K562 (cell line): ENCODE measurements at regions not wholly inside any gene's neighbourhood (a gene's known extent, or its start where the extent isn't known, plus 50 kb on each side); places are given as distances from the start of the nearest gene placed in this dataset.

Experiments used
- ATAC-seq: fragments of 200-7000 bp; cut with Tn5 transposase; 3 replicates; pipeline ENCODE4 v1.9.1; 2020; ENCODE audit warnings: moderate library complexity
- BruUV-seq: library from RNA; stranded (reverse); fragments of 400-500 nt; replicated peaks from 2 replicates; lab custom pipeline; 2021; lab: Mats Ljungman, UMichigan
- CTCF ChIA-PET: fragments of 300-600 bp; formaldehyde crosslinking; extraction: SDS; loops from one replicate; lab custom pipeline; 2021; ENCODE audit warnings: low intra/inter-chr PET ratio; lab: Yijun Ruan, JAX
- POLR2A ChIA-PET: fragments of 300-600, 350-650 bp; sonication (Branson Sonifier 250); formaldehyde crosslinking; extraction: SDS; loops from one replicate; lab custom pipeline; 2021; ENCODE audit warnings: antibody characterized with exemption, inconsistent platforms; lab: Yijun Ruan, JAX
- DNase-seq, 4 experiments: peaks; one replicate each; pipeline versions ENCODE4 v3.0.0 to v3.0.0-alpha.2; 2011 to 2018; ENCODE audit warnings: low spot score in 3 of 4, mixed read lengths in 3 of 4; ENCODE audit errors: extremely low read depth in 1 of 4
- FAIRE-seq: peaks from 2 replicates; lab custom pipeline; 2011; peaks lifted over from hg19 to GRCh38; lab: Jason Lieb, UNC
- H2AFZ ChIP-seq: 2 replicates; pipeline ENCODE4 v1.6.0; 2011; ENCODE audit warnings: low read depth, low read length, control low read depth, inconsistent platforms
- H3K27ac ChIP-seq: fragments of 200-600 bp; 3 replicates; pipeline ENCODE4 v1.8.0; 2011; ENCODE audit warnings: low read depth, mild to moderate bottlenecking, control low read depth, inconsistent platforms, low read length, moderate library complexity, mixed read lengths; ENCODE audit errors: extremely low read depth
- H3K27me3 ChIP-seq, 2 experiments: fragments of 300-600 bp in 1 of 2; 2 replicates in 1 of 2; 3 replicates in 1 of 2; pipeline versions ENCODE4 v1.6.0 to v1.8.0; 2011; ENCODE audit warnings: inconsistent platforms in 2 of 2, low read length in 2 of 2, mild to moderate bottlenecking in 1 of 2, mixed read lengths in 1 of 2, moderate library complexity in 1 of 2; ENCODE audit not compliant: control insufficient read depth in 2 of 2, insufficient read depth in 2 of 2
- H3K36me3 ChIP-seq: fragments of 300-600 bp; 3 replicates; pipeline ENCODE4 v1.8.0; 2011; ENCODE audit warnings: mild to moderate bottlenecking, low read length, inconsistent platforms; ENCODE audit not compliant: control insufficient read depth, insufficient read depth
- H3K4me1 ChIP-seq, 2 experiments: fragments of 200-600 bp in 1 of 2; replicated peaks in 1 of 2; 2 replicates in 1 of 2; 3 replicates in 1 of 2; pipeline versions ENCODE4 v1.5.1 to v1.8.0; 2011; ENCODE audit warnings: inconsistent platforms in 2 of 2, low read length in 2 of 2, mild to moderate bottlenecking in 1 of 2, mixed read lengths in 1 of 2, moderate library complexity in 1 of 2; ENCODE audit not compliant: control insufficient read depth in 2 of 2, insufficient read depth in 2 of 2
- H3K4me2 ChIP-seq: 2 replicates; pipeline ENCODE4 v1.6.1; 2011; ENCODE audit warnings: low read length, control low read depth, inconsistent platforms, mixed read lengths; ENCODE audit not compliant: insufficient read depth
- H3K4me3 ChIP-seq: fragments of 200-600 bp; sonication (generic), shearing (Covaris generic); 2 replicates; pipeline ENCODE4 v1.5.1; 2016; ENCODE audit warnings: control low read depth, inconsistent platforms
- H3K79me2 ChIP-seq: fragments of 200-600 bp; 3 replicates; pipeline ENCODE4 v1.8.0; 2011; ENCODE audit warnings: low read length, inconsistent platforms; ENCODE audit not compliant: control insufficient read depth, insufficient read depth
- H3K9ac ChIP-seq, 2 experiments: 2 replicates each; pipeline versions ENCODE4 v1.6.0 to v1.6.1; 2011; ENCODE audit warnings: low read depth in 2 of 2, low read length in 2 of 2, control low read depth in 1 of 2, inconsistent platforms in 1 of 2, mild to moderate bottlenecking in 1 of 2, mixed read lengths in 1 of 2; ENCODE audit not compliant: insufficient read depth in 1 of 2
- H3K9me1 ChIP-seq: one replicate; pipeline ENCODE4 v1.6.0; 2011; ENCODE audit warnings: inconsistent platforms, mild to moderate bottlenecking, low read length, moderate library complexity; ENCODE audit not compliant: control insufficient read depth, insufficient read depth
- H3K9me3 ChIP-seq: replicated peaks from 2 replicates; pipeline ENCODE4 v1.5.1; 2011; ENCODE audit warnings: low read depth, low read length, inconsistent platforms; ENCODE audit not compliant: control insufficient read depth, insufficient read depth
- H4K20me1 ChIP-seq: replicated peaks from 2 replicates; pipeline ENCODE4 v1.6.1; 2011; ENCODE audit warnings: low read length, inconsistent platforms, mixed read lengths; ENCODE audit not compliant: control insufficient read depth, insufficient read depth
- CAMTA2 ChIP-seq: fragments of 250-450 bp; sonication (Bioruptor Pico); conservative IDR thresholded peaks from 2 replicates; pipeline ENCODE4 v1.5.1; 2022
- CBFA2T3 ChIP-seq: fragments of 450-650 bp; IDR thresholded peaks from 2 replicates; pipeline ENCODE4 v1.6.1; 2017
- DDX20 ChIP-seq: fragments of 450-650 bp; IDR thresholded peaks from 2 replicates; pipeline ENCODE4 v1.6.1; 2016; ENCODE audit warnings: missing genetic modification characterization, low read depth, mild to moderate bottlenecking, missing compliant biosample characterization, moderate library complexity
- ETV1 ChIP-seq: fragments of 450-650 bp; conservative IDR thresholded peaks from 2 replicates; pipeline ENCODE4 v1.6.1; 2016; ENCODE audit warnings: missing genetic modification characterization, control low read depth, low read depth, missing compliant biosample characterization
- HDGF ChIP-seq: fragments of 450-650 bp; IDR thresholded peaks from 2 replicates; pipeline ENCODE4 v1.6.1; 2016
- L3MBTL2 ChIP-seq: fragments of 450-650 bp; IDR thresholded peaks from 2 replicates; pipeline ENCODE4 v1.6.1; 2016; ENCODE audit warnings: mild to moderate bottlenecking, moderate library complexity
- LEF1 ChIP-seq: fragments of 450-650 bp; IDR thresholded peaks from 2 replicates; pipeline ENCODE4 v1.6.1; 2016; ENCODE audit warnings: mild to moderate bottlenecking
- MIER1 ChIP-seq: fragments of 450-650 bp; IDR thresholded peaks from 2 replicates; pipeline ENCODE4 v1.6.1; 2016; ENCODE audit warnings: antibody characterized with exemption, mild to moderate bottlenecking, low read depth
- PHB ChIP-seq: fragments of 250-450 bp; sonication (Bioruptor Pico); IDR thresholded peaks from 2 replicates; pipeline ENCODE4 v1.5.0; 2021
- RBM25 ChIP-seq: fragments of 200-400 bp; formaldehyde crosslinking; IDR thresholded peaks from 2 replicates; pipeline ENCODE4 v1.6.1; 2018; ENCODE audit warnings: low read length, low read depth, moderate library complexity; ENCODE audit not compliant: severe bottlenecking
- ZKSCAN1 ChIP-seq: fragments of 150-350 bp; IDR thresholded peaks from 2 replicates; pipeline ENCODE4 v1.6.1; 2016; ENCODE audit warnings: low read depth, low read length
- ZNF217 ChIP-seq: sonication (generic); formaldehyde crosslinking; IDR thresholded peaks from 2 replicates; pipeline ENCODE4 v1.8.0; 2022; ENCODE audit warnings: mild to moderate bottlenecking, missing genetic modification reagents
- ZNF696 ChIP-seq: fragments of 250-450 bp; sonication (Bioruptor Pico); conservative IDR thresholded peaks from 2 replicates; pipeline ENCODE4 v1.4.0; 2020; ENCODE audit warnings: mild to moderate bottlenecking, moderate library complexity
- WGBS: fragments of 100-300 bp; shearing (Covaris generic); methylation state at CpG from one replicate; pipeline ENCODE4 v1.1.6; 2016; ENCODE audit warnings: low coverage, mixed read lengths; ENCODE audit not compliant: insufficient coverage; ENCODE audit errors: missing lambda C conversion rate; 5-methylcytosine and 5-hydroxymethylcytosine counted together
- in situ Hi-C: fragments of 300-500 bp; cut with MboI; formaldehyde crosslinking; loops from 4 replicates; pipeline ENCODE4 v1.15.0; 2018; ENCODE audit warnings: inconsistent platforms, mixed read lengths
- intact Hi-C: fragments of 100-400 bp; cut with micrococcal nuclease; formaldehyde crosslinking; loops from 2 replicates; pipeline ENCODE4 v1.14.2; 2022
- TF ChIP-seq, protein P1 (sequence below): fragments of 250-450 bp; sonication (Bioruptor Pico); IDR thresholded peaks from 2 replicates; pipeline ENCODE4 v1.6.1; 2021; ENCODE audit warnings: mild to moderate bottlenecking
- TF ChIP-seq, protein P2 (sequence below): sonication (generic); formaldehyde crosslinking; IDR thresholded peaks from 2 replicates; pipeline ENCODE4 v1.9.0; 2022; ENCODE audit warnings: mild to moderate bottlenecking, missing genetic modification reagents
- TF ChIP-seq, protein P3 (sequence below), 3 experiments: IDR thresholded peaks in 2 of 3; conservative IDR thresholded peaks in 1 of 3; 2 replicates each; pipeline ENCODE4 v1.5.1; 2011 to 2012; ENCODE audit warnings: low read length in 3 of 3, mild to moderate bottlenecking in 3 of 3, control low read depth in 2 of 3, improper control_type of control experiment in 1 of 3, inconsistent platforms in 1 of 3, low read depth in 1 of 3, mixed read lengths in 1 of 3, moderate library complexity in 1 of 3; ENCODE audit not compliant: insufficient read depth in 2 of 3

DNA sequence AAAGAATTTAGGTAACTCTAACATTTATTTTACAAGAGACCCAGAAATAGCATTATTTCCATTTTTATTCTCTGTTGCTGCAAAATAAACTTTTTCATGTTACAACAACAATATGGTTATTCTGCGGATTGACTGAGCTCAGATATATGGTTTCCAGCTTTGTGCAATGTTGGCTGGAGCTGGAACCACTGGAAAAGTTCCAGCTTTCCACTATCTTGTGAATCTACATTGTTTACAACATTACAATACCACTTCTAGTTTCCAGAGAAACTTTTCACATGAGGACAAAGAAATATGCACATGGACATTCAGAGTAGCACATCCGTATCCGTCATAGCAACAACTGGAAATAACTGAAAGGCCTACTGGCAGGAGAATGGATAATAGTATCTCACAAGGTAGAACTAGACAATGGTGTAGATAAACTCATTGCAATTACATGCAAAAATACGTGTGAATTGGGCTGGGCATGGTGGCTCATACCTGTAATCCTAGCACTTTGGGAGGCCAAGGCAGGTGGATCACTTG is 436.1 kb upstream of the ADAMTS16 start:
- POLR2A ChIA-PET, result no interaction called here

DNA sequence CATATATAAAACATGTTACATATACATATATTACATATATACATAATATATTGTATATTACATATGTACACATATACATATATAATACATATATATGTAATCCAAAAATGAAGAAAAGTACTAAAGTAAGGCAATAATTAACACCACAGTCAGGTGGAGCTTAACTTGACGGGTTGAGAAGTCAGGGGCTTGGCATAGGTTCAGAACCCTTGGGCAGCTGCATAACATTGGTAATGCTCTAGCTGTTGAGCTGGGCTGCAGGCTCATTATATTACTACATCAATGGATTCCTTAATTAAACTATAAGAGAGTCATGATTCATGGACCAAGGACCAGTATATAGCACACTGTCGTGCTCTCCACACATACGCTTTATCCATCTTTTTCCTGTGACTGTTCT is 435.2 kb upstream of the ADAMTS16 start:
- WGBS, result 0% methylated on average over 3 of the region's 3 CpGs
- no peak for TF ChIP-seq LEF1
- TF ChIP-seq, protein P1, sequence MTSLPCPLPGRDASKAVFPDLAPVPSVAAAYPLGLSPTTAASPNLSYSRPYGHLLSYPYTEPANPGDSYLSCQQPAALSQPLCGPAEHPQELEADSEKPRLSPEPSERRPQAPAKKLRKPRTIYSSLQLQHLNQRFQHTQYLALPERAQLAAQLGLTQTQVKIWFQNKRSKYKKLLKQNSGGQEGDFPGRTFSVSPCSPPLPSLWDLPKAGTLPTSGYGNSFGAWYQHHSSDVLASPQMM (CRISPR knock-in tag), result no peak
- TF ChIP-seq ZNF696 (CRISPR knock-in tag), result no peak
- TF ChIP-seq ETV1 (tag), result no peak
- TF ChIP-seq MIER1, result no peak
- TF ChIP-seq L3MBTL2, result no peak
- TF ChIP-seq DDX20, result no peak
- no peak for TF ChIP-seq CBFA2T3
- no peak for TF ChIP-seq HDGF
- no peak for TF ChIP-seq RBM25
- TF ChIP-seq, protein P2, sequence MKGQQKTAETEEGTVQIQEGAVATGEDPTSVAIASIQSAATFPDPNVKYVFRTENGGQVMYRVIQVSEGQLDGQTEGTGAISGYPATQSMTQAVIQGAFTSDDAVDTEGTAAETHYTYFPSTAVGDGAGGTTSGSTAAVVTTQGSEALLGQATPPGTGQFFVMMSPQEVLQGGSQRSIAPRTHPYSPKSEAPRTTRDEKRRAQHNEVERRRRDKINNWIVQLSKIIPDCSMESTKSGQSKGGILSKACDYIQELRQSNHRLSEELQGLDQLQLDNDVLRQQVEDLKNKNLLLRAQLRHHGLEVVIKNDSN, result no peak
- TF ChIP-seq CAMTA2, result no peak
- TF ChIP-seq PHB, result no peak

More for the DNA sequence above, 436.1 kb upstream of the ADAMTS16 start:
- Histone ChIP-seq H3K4me2 (no peak overlapping the region), H3K36me3 (no peaks in the 10 kb centered on the region), H4K20me1 (no peaks in the 10 kb centered on the region), H3K27me3 (no peaks in the 10 kb centered on the region), H3K27ac (no peak overlapping the region), H3K9me1 (no peaks in the 10 kb centered on the region), H3K79me2 (no peaks in the 10 kb centered on the region), H3K4me1 (no peaks in the 10 kb centered on the region), H3K9me3 (no peaks in the 10 kb centered on the region), H2AFZ (no peak overlapping the region), H3K4me3 (no peak overlapping the region), H3K9ac (no peak overlapping the region)
- in situ Hi-C loops, result no loop called here
- no peak for TF ChIP-seq ZKSCAN1
- no peak for TF ChIP-seq ZNF217
- TF ChIP-seq, protein P3, sequence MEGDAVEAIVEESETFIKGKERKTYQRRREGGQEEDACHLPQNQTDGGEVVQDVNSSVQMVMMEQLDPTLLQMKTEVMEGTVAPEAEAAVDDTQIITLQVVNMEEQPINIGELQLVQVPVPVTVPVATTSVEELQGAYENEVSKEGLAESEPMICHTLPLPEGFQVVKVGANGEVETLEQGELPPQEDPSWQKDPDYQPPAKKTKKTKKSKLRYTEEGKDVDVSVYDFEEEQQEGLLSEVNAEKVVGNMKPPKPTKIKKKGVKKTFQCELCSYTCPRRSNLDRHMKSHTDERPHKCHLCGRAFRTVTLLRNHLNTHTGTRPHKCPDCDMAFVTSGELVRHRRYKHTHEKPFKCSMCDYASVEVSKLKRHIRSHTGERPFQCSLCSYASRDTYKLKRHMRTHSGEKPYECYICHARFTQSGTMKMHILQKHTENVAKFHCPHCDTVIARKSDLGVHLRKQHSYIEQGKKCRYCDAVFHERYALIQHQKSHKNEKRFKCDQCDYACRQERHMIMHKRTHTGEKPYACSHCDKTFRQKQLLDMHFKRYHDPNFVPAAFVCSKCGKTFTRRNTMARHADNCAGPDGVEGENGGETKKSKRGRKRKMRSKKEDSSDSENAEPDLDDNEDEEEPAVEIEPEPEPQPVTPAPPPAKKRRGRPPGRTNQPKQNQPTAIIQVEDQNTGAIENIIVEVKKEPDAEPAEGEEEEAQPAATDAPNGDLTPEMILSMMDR (IDR thresholded peaks at IDR 0.05 in 2 of 3, conservative IDR thresholded peaks at IDR 0.05 in 1 of 3; ENCODE audit: insufficient read depth in 2 of 3, low read depth in 1 of 3, low read length in 3 of 3), result no peak
- BruUV-seq, result no TSS peak
- DNase-seq (no peak), ATAC-seq (no peak), FAIRE-seq (no peak)
- intact Hi-C loops, result no loop called here
- CTCF ChIA-PET, result no interaction called here
- 2% methylated on average over 4 of the region's 4 CpGs for WGBS

More for the DNA sequence above, 435.2 kb upstream of the ADAMTS16 start:
- no peaks in the 10 kb centered on the region for H3K4me1 ChIP-seq
- H2AFZ ChIP-seq, result no peak overlapping the region
- no peaks in the 10 kb centered on the region for H3K36me3 ChIP-seq
- ATAC-seq, result no peak
- BruUV-seq, result no TSS peak
- no peak overlapping the region for H3K27ac ChIP-seq
- CTCF ChIA-PET, result no interaction called here
- H4K20me1 ChIP-seq, result no peaks in the 10 kb centered on the region
- no peak for FAIRE-seq
- no peaks in the 10 kb centered on the region for H3K9me1 ChIP-seq
- in situ Hi-C loops (no loop called here), intact Hi-C loops (no loop called here)
- H3K9ac ChIP-seq, result no peak overlapping the region
- POLR2A ChIA-PET, result no interaction called here
- no peak overlapping the region for H3K4me2 ChIP-seq
- no peak for DNase-seq
- H3K27me3 ChIP-seq, result no peaks in the 10 kb centered on the region
- no peaks in the 10 kb centered on the region for H3K79me2 ChIP-seq
- no peaks in the 10 kb centered on the region for H3K9me3 ChIP-seq
- no peak overlapping the region for H3K4me3 ChIP-seq
